Heart right ventricle (tissue), 16 donors: ENCODE measurements at regions not wholly inside any gene's neighbourhood (a gene's known extent, or its start where the extent isn't known, plus 50 kb on each side); places are given as distances from the start of the nearest gene placed in this dataset.
A peak's percentile ranks its signal among the peaks of the same experiment; 100 is the strongest.
"Not testable (repeated sequence)": the region's sequence is repeated elsewhere in the genome, so short reads cannot be mapped to it uniquely, and the experiment has no call there.

ENCODE experiments used
- ATAC-seq, 8 donors: fragments of 200-7000 bp; cut with Tn5 transposase; one replicate each; pipeline ENCODE4 v1.9.1; 2020; ENCODE audit warnings: mild to moderate bottlenecking in 8 of 8, moderate library complexity in 8 of 8, moderate number of reproducible peaks in 1 of 8
- DNase-seq, 2 donors: peaks; one replicate each; pipeline ENCODE4 v3.0.0-alpha.2; 2020
- H3K27ac ChIP-seq, 10 donors: fragments of 200-600 bp; sonication (generic) in 2 of 10; one replicate each; pipeline versions ENCODE4 v1.5.0 to v1.8.0; 2020 to 2022; ENCODE audit warnings: mild to moderate bottlenecking in 3 of 10
- H3K27me3 ChIP-seq, 7 donors: fragments of 200-600 bp; one replicate each; pipeline ENCODE4 v1.8.0; 2021 to 2022; ENCODE audit warnings: mild to moderate bottlenecking in 2 of 7
- H3K36me3 ChIP-seq, 9 donors: fragments of 200-600 bp; sonication (generic) in 1 of 9; one replicate each; pipeline versions ENCODE4 v1.5.0 to v1.8.0; 2020 to 2022; ENCODE audit warnings: mild to moderate bottlenecking in 2 of 9
- H3K4me1 ChIP-seq, 9 donors: fragments of 200-600 bp; sonication (generic) in 1 of 9; one replicate each; pipeline versions ENCODE4 v1.5.0 to v1.8.0; 2020 to 2022; ENCODE audit warnings: mild to moderate bottlenecking in 4 of 9
- H3K4me3 ChIP-seq, 10 donors: fragments of 200-600 bp; sonication (generic) in 2 of 10; one replicate each; pipeline versions ENCODE4 v1.5.0 to v1.8.0; 2020 to 2022; ENCODE audit warnings: mild to moderate bottlenecking in 7 of 10, moderate library complexity in 2 of 10
- H3K9me3 ChIP-seq, 11 donors: fragments of 200-600 bp in 10 of 11; sonication (generic) in 2 of 11; one replicate each; pipeline versions ENCODE4 v1.5.0 to v1.8.0; 2013 to 2022; ENCODE audit warnings: mild to moderate bottlenecking in 2 of 11, control low read depth in 1 of 11, moderate library complexity in 1 of 11
- CTCF ChIP-seq, 9 donors: fragments of 200-600 bp; sonication (generic) in 2 of 9; IDR thresholded peaks; one replicate each; pipeline versions ENCODE4 v1.5.0 to v1.8.0; 2021 to 2022; ENCODE audit warnings: antibody characterized with exemption in 9 of 9, mild to moderate bottlenecking in 5 of 9, moderate library complexity in 1 of 9
- WGBS, 2 donors: extraction: QIAGEN DNeasy Blood & Tissue Kit; methylation state at CpG; one replicate each; pipeline ENCODE4 v1.1.7; 2013; ENCODE audit warnings: inconsistent platforms in 1 of 2; 5-methylcytosine and 5-hydroxymethylcytosine counted together
- intact Hi-C, 10 donors: fragments of 100-400 bp; cut with DNase I; formaldehyde crosslinking; loops; one replicate each; pipeline versions ENCODE4 v1.11.1 to v1.14.2; 2022
- donor health status: Arrhythmogenic right ventricular cardiomyopathy.
- donor health status: ischemic (EF 13 %, LVEDD 7.1; RV severe dilation, severe dysfunction).
- donor health status: healthy with polysubstance abuse.
- donor health status: DM: no; HTN: yes; CAD: no.
- donor health status: DM: no; HTN: no; CAD: no.
- donor health status: ischemic (EF 25% LVEDD 6.9; RV normal size, moderate dysfunction).
- donor health status: ischemic (EF 25% LVEDD 5.7; RV mildly dilated, moderate dysfunction).
- donor health status: healthy.
- donor health status: DM: yes; HTN: yes; CAD: no.
- donor health status: Ischemic cardiomyopathy.
- donor health status: ischemic (EF 35%, LVEDD 5.7; RV mildly dilated, moderate dysfunction).
- donor health status: nonischemic (EF 11% LVEDD 7.7; RV severe dilation, severe dysfunction).
- donor health status: DM: yes; HTN: yes; CAD: no.
- donor health status: PGD.
- donor health status: ischemic (EF 29% LVEDD 5.4; RV normal size, mild dysfunction).
- donor health status: nonischemic (EF 23%, LVEDD 6.1; RV moderate dilation, normal function).

GRCh38 chr12:75944097-75944904, 87.3 kb downstream of the PHLDA1 start:
- Histone ChIP-seq H3K27me3 (no peaks in the 10 kb centered on the region), H3K9me3 (no peaks in the 10 kb centered on the region), H3K36me3 (no peaks in the 10 kb centered on the region), H3K27ac (peak overlapping the region in 7 of 10 donors; percentile 34 to 83 (median 41)), H3K4me3 (no peak overlapping the region), H3K4me1 (peaks cover 0 to 24% (median 14%) of the 10 kb centered on the region in 9 donors)
- no peak for TF ChIP-seq CTCF (IDR thresholded peaks at IDR 0.05)
- no peak for DNase-seq
- WGBS, 2 donors = 44 to 47% methylated on average over 1 of the region's 1 CpG
- intact Hi-C loops = no loop called here
- ATAC-seq = peak; percentile 58 to 93 (median 77)

GRCh38 chr12:75943730-75944096, 87.9 kb downstream of the PHLDA1 start:
- peak overlapping the region in 7 of 10 donors; percentile 34 to 83 (median 41) for H3K27ac ChIP-seq
- no peaks in the 10 kb centered on the region for H3K9me3 ChIP-seq
- peak in 3 of 8 donors; percentile 6 to 46 (median 24) for ATAC-seq
- intact Hi-C loops = no loop called here
- no peak overlapping the region for H3K4me3 ChIP-seq
- H3K36me3 ChIP-seq = no peaks in the 10 kb centered on the region
- no peak for TF ChIP-seq CTCF (IDR thresholded peaks at IDR 0.05)
- H3K27me3 ChIP-seq = no peaks in the 10 kb centered on the region
- H3K4me1 ChIP-seq = peaks cover 0 to 29% (median 14%) of the 10 kb centered on the region in 9 donors
- 92 to 94% methylated on average over 1 of the region's 1 CpG for WGBS, 2 donors
- DNase-seq = no peak

GRCh38 chr12:75941661-75942060, 89.9 kb downstream of the PHLDA1 start:
- WGBS, 2 donors = 98 to 99% methylated on average over 12 to 31 of the region's 31 CpGs
- intact Hi-C loops, H3K9me3 ChIP-seq, H3K27me3 ChIP-seq, H3K27ac ChIP-seq, H3K4me3 ChIP-seq, ATAC-seq, H3K36me3 ChIP-seq, DNase-seq: not testable (repeated sequence)
- peaks cover 0 to 32% (median 14%) of the 10 kb centered on the region in 9 donors for H3K4me1 ChIP-seq

GRCh38 chr12:75939016-75939642, 92.4 kb downstream of the PHLDA1 start:
- TF ChIP-seq CTCF (IDR thresholded peaks at IDR 0.05) = no peak
- Histone ChIP-seq H3K27ac (no peak overlapping the region), H3K4me1 (peaks cover 0 to 35% (median 20%) of the 10 kb centered on the region in 9 donors), H3K36me3 (no peaks in the 10 kb centered on the region), H3K4me3 (no peak overlapping the region), H3K27me3 (no peaks in the 10 kb centered on the region), H3K9me3 (no peaks in the 10 kb centered on the region)
- WGBS, 2 donors = 53 to 55% methylated on average over 5 of the region's 5 CpGs
- intact Hi-C loops = loop anchor here in 4 of 10 donors (5.0 to 10.0 kb wide), 5 partner anchors 43 to 96 kb away; partner anchors contain the start of gene PHLDA1 (in 2 of the 4)
- no peak for DNase-seq
- ATAC-seq = peak in 1 of 8 donors; percentile 25
